NCI-H2171 treated with DMSO at 0.1 percent for 48 hours (cell line): ENCODE measurements at regions not wholly inside any gene's neighbourhood (a gene's known extent, or its start where the extent isn't known, plus 50 kb on each side); places are given as distances from the start of the nearest gene placed in this dataset.

Experiments
- DNase-seq: peaks from one replicate; lab custom pipeline; 2025; lab: John Stamatoyannopoulos, UW

DNA sequence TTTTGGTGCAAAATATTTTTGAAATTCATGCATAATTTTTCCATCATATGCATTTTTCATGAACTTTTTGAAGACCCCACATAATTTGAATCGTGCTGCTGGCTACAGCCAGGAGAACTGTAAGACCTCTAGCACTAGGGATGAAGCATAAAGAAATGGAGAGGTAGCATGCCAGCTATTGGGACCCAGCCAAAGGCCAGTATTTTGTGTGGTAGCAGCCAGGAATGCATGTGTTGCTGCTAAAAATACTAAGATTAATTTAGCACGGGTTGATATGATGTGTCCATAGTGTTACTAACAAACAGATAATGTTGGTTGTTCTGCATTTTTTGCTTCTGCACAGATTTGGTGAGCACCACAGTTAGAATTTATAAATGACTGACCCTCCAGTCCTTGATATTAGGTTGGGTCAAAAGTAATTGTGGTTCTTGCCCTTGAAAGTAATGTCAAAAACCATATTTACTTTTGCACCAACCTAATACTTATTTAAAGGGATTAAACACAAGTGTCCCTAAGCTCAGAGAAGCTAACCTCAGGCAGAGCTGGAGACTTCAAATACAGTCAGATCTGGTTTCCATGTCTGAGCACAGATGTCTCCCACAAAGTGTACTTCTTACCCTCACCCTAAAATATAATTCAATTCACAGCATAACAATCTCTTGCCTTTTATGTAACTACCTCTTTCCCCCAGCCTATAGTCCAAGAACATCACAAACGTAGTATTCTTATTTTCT lies 54.1 kb upstream of the NPSR1 start:
- no peak for DNase-seq
